HCT116 (cell line): ENCODE measurements at regions not wholly inside any gene's neighbourhood (a gene's known extent, or its start where the extent isn't known, plus 50 kb on each side); places are given as distances from the start of the nearest gene placed in this dataset.

Experiments used
- ATAC-seq: fragments of 200-7000 bp; cut with Tn5 transposase; 2 replicates; pipeline ENCODE4 v1.9.1; 2020; ENCODE audit warnings: mild to moderate bottlenecking, moderate library complexity
- BruUV-seq: library from RNA; stranded (reverse); fragments of 400-500 nt; replicated peaks from 2 replicates; lab custom pipeline; 2021; lab: Mats Ljungman, UMichigan
- CTCF ChIA-PET: fragments of 300-600 bp; sonication (Branson Sonifier 250); formaldehyde crosslinking; loops from one replicate; lab custom pipeline; 2021; ENCODE audit warnings: antibody characterized with exemption; lab: Charles Lee
- POLR2A ChIA-PET: fragments of 300-600, 350-600 bp; sonication (Branson Sonifier 250); formaldehyde crosslinking; loops from one replicate; lab custom pipeline; 2021; ENCODE audit warnings: antibody characterized with exemption; lab: Charles Lee
- RAD21 ChIA-PET, 2 experiments: fragments of 300-600 bp; sonication (Branson Sonifier 250); formaldehyde crosslinking; loops; one replicate each; lab custom pipeline; 2023; ENCODE audit warnings: low total read pairs in 2 of 2; ENCODE audit not compliant: uncharacterized antibody in 2 of 2, unreplicated experiment in 2 of 2, low non-redundant PET in 1 of 2; lab: Charles Lee
- DNase-seq: peaks from one replicate; pipeline ENCODE4 v3.0.0-alpha.2; 2010; ENCODE audit warnings: low read depth, low spot score
- H2AFZ ChIP-seq: fragments of 200-600 bp; shearing (Covaris generic), sonication (generic); 2 replicates; pipeline ENCODE4 v1.6.1; 2017; ENCODE audit warnings: low read depth, mixed run types, mixed read lengths, antibody characterized with exemption, low read length; ENCODE audit not compliant: poor library complexity, severe bottlenecking
- H3K27ac ChIP-seq: 2 replicates; pipeline ENCODE4 v1.5.1; 2012; ENCODE audit warnings: low read depth, low read length
- H3K27me3 ChIP-seq: fragments of 200-600 bp; sonication (generic); 2 replicates; pipeline ENCODE4 v1.6.1; 2016; ENCODE audit warnings: mixed run types, low read length, mixed read lengths; ENCODE audit not compliant: insufficient read depth
- H3K36me3 ChIP-seq, 2 experiments: fragments of 200-500 bp in 1 of 2; fragments of 200-600 bp in 1 of 2; sonication (Bioruptor generic) in 1 of 2; sonication (generic) in 1 of 2; 2 replicates each; pipeline versions ENCODE4 v1.5.1 to v1.6.1; 2014 to 2016; ENCODE audit warnings: low read length in 2 of 2, inconsistent platforms in 1 of 2, mixed read lengths in 1 of 2, mixed run types in 1 of 2; ENCODE audit not compliant: insufficient read depth in 2 of 2, control insufficient read depth in 1 of 2
- H3K4me1 ChIP-seq, 2 experiments: fragments of 200-600 bp in 1 of 2; sonication (generic) in 1 of 2; 2 replicates each; pipeline versions ENCODE4 v1.5.1 to v1.6.1; 2012 to 2017; ENCODE audit warnings: low read length in 2 of 2, inconsistent platforms in 1 of 2, mild to moderate bottlenecking in 1 of 2, mixed read lengths in 1 of 2, mixed run types in 1 of 2, moderate library complexity in 1 of 2; ENCODE audit not compliant: insufficient read depth in 2 of 2, control insufficient read depth in 1 of 2
- H3K4me2 ChIP-seq: fragments of 200-600 bp; sonication (generic); 2 replicates; pipeline ENCODE4 v1.6.1; 2017; ENCODE audit warnings: mixed run types, low read length, mixed read lengths
- H3K4me3 ChIP-seq, 2 experiments: fragments of 200-600 bp in 1 of 2; sonication (generic) in 1 of 2; replicated peaks in 1 of 2; 2 replicates each; pipeline ENCODE4 v1.5.1; 2011 to 2016; ENCODE audit warnings: low read length in 2 of 2, control low read depth in 1 of 2, low read depth in 1 of 2, mild to moderate bottlenecking in 1 of 2, mixed read lengths in 1 of 2, mixed run types in 1 of 2
- H3K79me2 ChIP-seq: fragments of 200-600 bp; sonication (generic); 2 replicates; pipeline ENCODE4 v1.6.1; 2017; ENCODE audit warnings: mild to moderate bottlenecking, mixed run types, low read length, moderate library complexity, mixed read lengths; ENCODE audit not compliant: insufficient read depth
- H3K9ac ChIP-seq: fragments of 200-600 bp; sonication (generic); 2 replicates; pipeline ENCODE4 v1.6.1; 2016; ENCODE audit warnings: low read length, mixed read lengths
- H3K9me2 ChIP-seq: fragments of 200-600 bp; sonication (generic), shearing (Covaris generic); 2 replicates; pipeline ENCODE4 v1.6.1; 2017; ENCODE audit warnings: mixed run types, mild to moderate bottlenecking, moderate library complexity; ENCODE audit not compliant: insufficient read depth
- H3K9me3 ChIP-seq, 2 experiments: fragments of 200-500 bp in 1 of 2; fragments of 200-600 bp in 1 of 2; sonication (Bioruptor generic) in 1 of 2; sonication (generic) in 1 of 2; 2 replicates each; pipeline ENCODE4 v1.6.1; 2014 to 2017; ENCODE audit warnings: low read length in 2 of 2, mixed read lengths in 2 of 2, inconsistent platforms in 1 of 2, low read depth in 1 of 2, mild to moderate bottlenecking in 1 of 2, mixed run types in 1 of 2, moderate library complexity in 1 of 2; ENCODE audit not compliant: control insufficient read depth in 1 of 2, insufficient read depth in 1 of 2
- H4K20me1 ChIP-seq: fragments of 200-600 bp; sonication (generic), shearing (Covaris generic); 2 replicates; pipeline ENCODE4 v1.6.1; 2017; ENCODE audit warnings: mixed run types, mild to moderate bottlenecking, moderate library complexity; ENCODE audit not compliant: insufficient read depth
- ATF3 ChIP-seq: IDR thresholded peaks from 2 replicates; pipeline ENCODE4 v1.6.1; 2012
- CBX3 ChIP-seq: IDR thresholded peaks from 2 replicates; pipeline ENCODE4 v1.6.1; 2012; ENCODE audit warnings: low read depth
- CEBPB ChIP-seq: IDR thresholded peaks from 2 replicates; pipeline ENCODE4 v1.6.1; 2012; ENCODE audit warnings: low read depth
- CTCF ChIP-seq, 3 experiments: fragments of 200-600 bp in 1 of 3; sonication (generic) in 1 of 3; IDR thresholded peaks in 2 of 3; conservative IDR thresholded peaks in 1 of 3; 2 replicates each; pipeline ENCODE4 v1.5.1; 2012 to 2017; ENCODE audit warnings: low read depth in 2 of 3, low read length in 2 of 3, antibody characterized with exemption in 1 of 3, borderline replicate concordance in 1 of 3, control low read depth in 1 of 3, mild to moderate bottlenecking in 1 of 3, mixed read lengths in 1 of 3, mixed run types in 1 of 3, moderate library complexity in 1 of 3; ENCODE audit not compliant: insufficient read depth in 1 of 3
- ELF1 ChIP-seq: IDR thresholded peaks from 2 replicates; pipeline ENCODE4 v1.6.1; 2012; ENCODE audit warnings: low read depth, borderline replicate concordance
- EZH2 ChIP-seq: fragments of 200-600 bp; sonication (generic); IDR thresholded peaks from 2 replicates; pipeline ENCODE4 v1.6.1; 2017; ENCODE audit warnings: antibody characterized with exemption, mixed run types
- FOSL1 ChIP-seq: IDR thresholded peaks from 2 replicates; pipeline ENCODE4 v1.6.1; 2012; ENCODE audit warnings: low read depth
- JUND ChIP-seq: IDR thresholded peaks from 2 replicates; pipeline ENCODE4 v1.6.1; 2012
- MAX ChIP-seq: IDR thresholded peaks from 2 replicates; pipeline ENCODE4 v1.6.1; 2012
- POLR2A ChIP-seq: IDR thresholded peaks from 2 replicates; pipeline ENCODE4 v1.7.0; 2011; ENCODE audit warnings: borderline replicate concordance; ENCODE audit not compliant: insufficient read depth, insufficient read length; ENCODE audit errors: extremely low read depth
- RAD21 ChIP-seq: IDR thresholded peaks from 2 replicates; pipeline ENCODE4 v1.6.1; 2012; ENCODE audit warnings: low read depth, mild to moderate bottlenecking
- REST ChIP-seq: IDR thresholded peaks from 2 replicates; pipeline ENCODE4 v1.6.1; 2012; ENCODE audit warnings: low read depth
- SIN3A ChIP-seq: IDR thresholded peaks from 2 replicates; pipeline ENCODE4 v1.6.1; 2012; ENCODE audit warnings: low read depth
- SRF ChIP-seq: IDR thresholded peaks from 2 replicates; pipeline ENCODE4 v1.6.1; 2012; ENCODE audit warnings: low read depth
- YY1 ChIP-seq: IDR thresholded peaks from 2 replicates; pipeline ENCODE4 v1.6.1; 2011; ENCODE audit warnings: low read length, low read depth, moderate library complexity, mild to moderate bottlenecking; ENCODE audit not compliant: insufficient replicate concordance; ENCODE audit errors: extremely low read depth
- ZBTB33 ChIP-seq: IDR thresholded peaks from 2 replicates; pipeline ENCODE4 v1.6.1; 2011; ENCODE audit warnings: mild to moderate bottlenecking, low read length, moderate library complexity; ENCODE audit not compliant: insufficient replicate concordance; ENCODE audit errors: extremely low read depth
- ZFX ChIP-seq: fragments of 450-650 bp; IDR thresholded peaks from 2 replicates; pipeline ENCODE4 v1.6.1; 2017
- ZNF274 ChIP-seq: fragments of 200-500 bp; sonication (Bioruptor generic); IDR thresholded peaks from 2 replicates; pipeline ENCODE4 v1.6.1; 2014; ENCODE audit warnings: mild to moderate bottlenecking, low read depth, low read length, inconsistent platforms
- intact Hi-C: fragments of 100-400 bp; cut with micrococcal nuclease; formaldehyde crosslinking; loops from 2 replicates; pipeline ENCODE4 v1.10.0; 2022

- Histone ChIP-seq H3K4me3 (no peak overlapping the region), H3K4me2 (no peak overlapping the region), H3K9me2 (no peaks in the 10 kb centered on the region), H3K79me2 (no peaks in the 10 kb centered on the region), H3K36me3 (no peaks in the 10 kb centered on the region), H3K9ac (no peak overlapping the region), H3K27me3 (no peaks in the 10 kb centered on the region), H3K9me3 (peaks cover 0 to 5% of the 10 kb centered on the region in 2 experiments; a peak in 2 of 4 replicates), H2AFZ (no peak overlapping the region), H4K20me1 (no peaks in the 10 kb centered on the region), H3K4me1 (no peaks in the 10 kb centered on the region), H3K27ac (no peak overlapping the region)
- TF ChIP-seq ZBTB33 (no peak), REST (no peak), ZNF274 (no peak), ELF1 (no peak), RAD21 (no peak), YY1 (no peak), CEBPB (no peak), MAX (no peak), SIN3A (no peak), EZH2 (no peak), ATF3 (no peak), CBX3 (no peak), CTCF (IDR thresholded peaks at IDR 0.05 in 2 of 3, conservative IDR thresholded peaks at IDR 0.05 in 1 of 3; ENCODE audit: borderline replicate concordance in 1 of 3, insufficient read depth in 1 of 3, low read depth in 2 of 3, low read length in 2 of 3) (no peak), POLR2A (no peak), ZFX (no peak), SRF (no peak), FOSL1 (no peak), JUND (no peak)
- ChIA-PET POLR2A (no interaction called here), CTCF (no interaction called here), RAD21 (no interaction called here)
- no TSS peak for BruUV-seq
- DNase-seq, result no peak
- no peak for ATAC-seq
- intact Hi-C loops, result no loop called here
Observed at GRCh38 chr20:39554341-39554740, 592.2 kb downstream of the DHX35 start.
